HCT116 (cell line): ENCODE measurements at regions not wholly inside any gene's neighbourhood (a gene's known extent, or its start where the extent isn't known, plus 50 kb on each side); places are given as distances from the start of the nearest gene placed in this dataset.

Experiments used
- ATAC-seq: fragments of 200-7000 bp; cut with Tn5 transposase; 2 replicates; pipeline ENCODE4 v1.9.1; 2020; ENCODE audit warnings: mild to moderate bottlenecking, moderate library complexity
- BruUV-seq: library from RNA; stranded (reverse); fragments of 400-500 nt; replicated peaks from 2 replicates; lab custom pipeline; 2021; lab: Mats Ljungman, UMichigan
- CTCF ChIA-PET: fragments of 300-600 bp; sonication (Branson Sonifier 250); formaldehyde crosslinking; loops from one replicate; lab custom pipeline; 2021; ENCODE audit warnings: antibody characterized with exemption; lab: Charles Lee
- POLR2A ChIA-PET: fragments of 300-600, 350-600 bp; sonication (Branson Sonifier 250); formaldehyde crosslinking; loops from one replicate; lab custom pipeline; 2021; ENCODE audit warnings: antibody characterized with exemption; lab: Charles Lee
- RAD21 ChIA-PET, 2 experiments: fragments of 300-600 bp; sonication (Branson Sonifier 250); formaldehyde crosslinking; loops; one replicate each; lab custom pipeline; 2023; ENCODE audit warnings: low total read pairs in 2 of 2; ENCODE audit not compliant: uncharacterized antibody in 2 of 2, unreplicated experiment in 2 of 2, low non-redundant PET in 1 of 2; lab: Charles Lee
- DNase-seq: peaks from one replicate; pipeline ENCODE4 v3.0.0-alpha.2; 2010; ENCODE audit warnings: low read depth, low spot score
- H2AFZ ChIP-seq: fragments of 200-600 bp; shearing (Covaris generic), sonication (generic); 2 replicates; pipeline ENCODE4 v1.6.1; 2017; ENCODE audit warnings: low read depth, mixed run types, mixed read lengths, antibody characterized with exemption, low read length; ENCODE audit not compliant: poor library complexity, severe bottlenecking
- H3K27ac ChIP-seq: 2 replicates; pipeline ENCODE4 v1.5.1; 2012; ENCODE audit warnings: low read depth, low read length
- H3K27me3 ChIP-seq: fragments of 200-600 bp; sonication (generic); 2 replicates; pipeline ENCODE4 v1.6.1; 2016; ENCODE audit warnings: mixed run types, low read length, mixed read lengths; ENCODE audit not compliant: insufficient read depth
- H3K36me3 ChIP-seq, 2 experiments: fragments of 200-500 bp in 1 of 2; fragments of 200-600 bp in 1 of 2; sonication (Bioruptor generic) in 1 of 2; sonication (generic) in 1 of 2; 2 replicates each; pipeline versions ENCODE4 v1.5.1 to v1.6.1; 2014 to 2016; ENCODE audit warnings: low read length in 2 of 2, inconsistent platforms in 1 of 2, mixed read lengths in 1 of 2, mixed run types in 1 of 2; ENCODE audit not compliant: insufficient read depth in 2 of 2, control insufficient read depth in 1 of 2
- H3K4me1 ChIP-seq, 2 experiments: fragments of 200-600 bp in 1 of 2; sonication (generic) in 1 of 2; 2 replicates each; pipeline versions ENCODE4 v1.5.1 to v1.6.1; 2012 to 2017; ENCODE audit warnings: low read length in 2 of 2, inconsistent platforms in 1 of 2, mild to moderate bottlenecking in 1 of 2, mixed read lengths in 1 of 2, mixed run types in 1 of 2, moderate library complexity in 1 of 2; ENCODE audit not compliant: insufficient read depth in 2 of 2, control insufficient read depth in 1 of 2
- H3K4me2 ChIP-seq: fragments of 200-600 bp; sonication (generic); 2 replicates; pipeline ENCODE4 v1.6.1; 2017; ENCODE audit warnings: mixed run types, low read length, mixed read lengths
- H3K4me3 ChIP-seq, 2 experiments: fragments of 200-600 bp in 1 of 2; sonication (generic) in 1 of 2; replicated peaks in 1 of 2; 2 replicates each; pipeline ENCODE4 v1.5.1; 2011 to 2016; ENCODE audit warnings: low read length in 2 of 2, control low read depth in 1 of 2, low read depth in 1 of 2, mild to moderate bottlenecking in 1 of 2, mixed read lengths in 1 of 2, mixed run types in 1 of 2
- H3K79me2 ChIP-seq: fragments of 200-600 bp; sonication (generic); 2 replicates; pipeline ENCODE4 v1.6.1; 2017; ENCODE audit warnings: mild to moderate bottlenecking, mixed run types, low read length, moderate library complexity, mixed read lengths; ENCODE audit not compliant: insufficient read depth
- H3K9ac ChIP-seq: fragments of 200-600 bp; sonication (generic); 2 replicates; pipeline ENCODE4 v1.6.1; 2016; ENCODE audit warnings: low read length, mixed read lengths
- H3K9me2 ChIP-seq: fragments of 200-600 bp; sonication (generic), shearing (Covaris generic); 2 replicates; pipeline ENCODE4 v1.6.1; 2017; ENCODE audit warnings: mixed run types, mild to moderate bottlenecking, moderate library complexity; ENCODE audit not compliant: insufficient read depth
- H3K9me3 ChIP-seq, 2 experiments: fragments of 200-500 bp in 1 of 2; fragments of 200-600 bp in 1 of 2; sonication (Bioruptor generic) in 1 of 2; sonication (generic) in 1 of 2; 2 replicates each; pipeline ENCODE4 v1.6.1; 2014 to 2017; ENCODE audit warnings: low read length in 2 of 2, mixed read lengths in 2 of 2, inconsistent platforms in 1 of 2, low read depth in 1 of 2, mild to moderate bottlenecking in 1 of 2, mixed run types in 1 of 2, moderate library complexity in 1 of 2; ENCODE audit not compliant: control insufficient read depth in 1 of 2, insufficient read depth in 1 of 2
- H4K20me1 ChIP-seq: fragments of 200-600 bp; sonication (generic), shearing (Covaris generic); 2 replicates; pipeline ENCODE4 v1.6.1; 2017; ENCODE audit warnings: mixed run types, mild to moderate bottlenecking, moderate library complexity; ENCODE audit not compliant: insufficient read depth
- ATF3 ChIP-seq: IDR thresholded peaks from 2 replicates; pipeline ENCODE4 v1.6.1; 2012
- CBX3 ChIP-seq: IDR thresholded peaks from 2 replicates; pipeline ENCODE4 v1.6.1; 2012; ENCODE audit warnings: low read depth
- CTCF ChIP-seq, 3 experiments: fragments of 200-600 bp in 1 of 3; sonication (generic) in 1 of 3; IDR thresholded peaks in 2 of 3; conservative IDR thresholded peaks in 1 of 3; 2 replicates each; pipeline ENCODE4 v1.5.1; 2012 to 2017; ENCODE audit warnings: low read depth in 2 of 3, low read length in 2 of 3, antibody characterized with exemption in 1 of 3, borderline replicate concordance in 1 of 3, control low read depth in 1 of 3, mild to moderate bottlenecking in 1 of 3, mixed read lengths in 1 of 3, mixed run types in 1 of 3, moderate library complexity in 1 of 3; ENCODE audit not compliant: insufficient read depth in 1 of 3
- EGR1 ChIP-seq: IDR thresholded peaks from 2 replicates; pipeline ENCODE4 v1.6.1; 2012; ENCODE audit warnings: low read depth
- EZH2 ChIP-seq: fragments of 200-600 bp; sonication (generic); IDR thresholded peaks from 2 replicates; pipeline ENCODE4 v1.6.1; 2017; ENCODE audit warnings: antibody characterized with exemption, mixed run types
- EZH2phosphoT487 ChIP-seq: fragments of 200-600 bp; IDR thresholded peaks from 2 replicates; pipeline ENCODE4 v1.6.1; 2018; ENCODE audit warnings: antibody characterized with exemption, borderline replicate concordance
- JUND ChIP-seq: IDR thresholded peaks from 2 replicates; pipeline ENCODE4 v1.6.1; 2012
- MAX ChIP-seq: IDR thresholded peaks from 2 replicates; pipeline ENCODE4 v1.6.1; 2012
- POLR2A ChIP-seq: IDR thresholded peaks from 2 replicates; pipeline ENCODE4 v1.7.0; 2011; ENCODE audit warnings: borderline replicate concordance; ENCODE audit not compliant: insufficient read depth, insufficient read length; ENCODE audit errors: extremely low read depth
- POLR2AphosphoS5 ChIP-seq: IDR thresholded peaks from 2 replicates; pipeline ENCODE4 v1.6.1; 2011; ENCODE audit warnings: mild to moderate bottlenecking, low read depth, low read length, moderate library complexity
- RAD21 ChIP-seq: IDR thresholded peaks from 2 replicates; pipeline ENCODE4 v1.6.1; 2012; ENCODE audit warnings: low read depth, mild to moderate bottlenecking
- REST ChIP-seq: IDR thresholded peaks from 2 replicates; pipeline ENCODE4 v1.6.1; 2012; ENCODE audit warnings: low read depth
- SIN3A ChIP-seq: IDR thresholded peaks from 2 replicates; pipeline ENCODE4 v1.6.1; 2012; ENCODE audit warnings: low read depth
- SP1 ChIP-seq: IDR thresholded peaks from 2 replicates; pipeline ENCODE4 v1.6.1; 2012; ENCODE audit warnings: low read depth
- TCF7L2 ChIP-seq: IDR thresholded peaks from 2 replicates; pipeline ENCODE4 v1.7.0; 2011; ENCODE audit warnings: borderline replicate concordance, inconsistent platforms; ENCODE audit not compliant: insufficient read depth, insufficient read length; ENCODE audit errors: extremely low read depth
- ZBTB33 ChIP-seq: IDR thresholded peaks from 2 replicates; pipeline ENCODE4 v1.6.1; 2011; ENCODE audit warnings: mild to moderate bottlenecking, low read length, moderate library complexity; ENCODE audit not compliant: insufficient replicate concordance; ENCODE audit errors: extremely low read depth
- ZNF274 ChIP-seq: fragments of 200-500 bp; sonication (Bioruptor generic); IDR thresholded peaks from 2 replicates; pipeline ENCODE4 v1.6.1; 2014; ENCODE audit warnings: mild to moderate bottlenecking, low read depth, low read length, inconsistent platforms
- intact Hi-C: fragments of 100-400 bp; cut with micrococcal nuclease; formaldehyde crosslinking; loops from 2 replicates; pipeline ENCODE4 v1.10.0; 2022

- H4K20me1 ChIP-seq = no peaks in the 10 kb centered on the region
- RAD21 ChIA-PET = no interaction called here
- no peak for TF ChIP-seq MAX
- TF ChIP-seq POLR2A = no peak
- TF ChIP-seq CTCF (IDR thresholded peaks at IDR 0.05 in 2 of 3, conservative IDR thresholded peaks at IDR 0.05 in 1 of 3; ENCODE audit: borderline replicate concordance in 1 of 3, insufficient read depth in 1 of 3, low read depth in 2 of 3, low read length in 2 of 3) = no peak
- TF ChIP-seq ZBTB33 = no peak
- no peak for TF ChIP-seq EZH2
- TF ChIP-seq CBX3 = no peak
- TF ChIP-seq JUND = no peak
- no peak for TF ChIP-seq POLR2AphosphoS5
- TF ChIP-seq EZH2phosphoT487 = no peak
- TF ChIP-seq REST = no peak
- TF ChIP-seq RAD21 = no peak
- no peak for TF ChIP-seq ATF3
- no peak for TF ChIP-seq SP1
- TF ChIP-seq SIN3A = no peak
- no peak for TF ChIP-seq ZNF274
- TF ChIP-seq TCF7L2 = no peak
- no peak for TF ChIP-seq EGR1
- H2AFZ ChIP-seq = no peak overlapping the region
- no peak overlapping the region for H3K4me3 ChIP-seq
- DNase-seq (no peak), ATAC-seq (no peak)
- no peaks in the 10 kb centered on the region for H3K36me3 ChIP-seq
- no peak overlapping the region for H3K4me2 ChIP-seq
- BruUV-seq = no TSS peak
- H3K79me2 ChIP-seq = no peaks in the 10 kb centered on the region
- no peaks in the 10 kb centered on the region for H3K4me1 ChIP-seq
- POLR2A ChIA-PET = no interaction called here
- no peak overlapping the region for H3K27ac ChIP-seq
- H3K9me3 ChIP-seq = peaks cover 0 to 6% of the 10 kb centered on the region in 2 experiments; a peak in 2 of 4 replicates
- intact Hi-C loops = no loop called here
- H3K9me2 ChIP-seq = no peaks in the 10 kb centered on the region
- H3K9ac ChIP-seq = no peak overlapping the region
- CTCF ChIA-PET = no interaction called here
- no peaks in the 10 kb centered on the region for H3K27me3 ChIP-seq
Observed at GRCh38 chr6:92623431-92623830, 795.9 kb downstream of the EPHA7 start.
